ENCODE measurements at regions not wholly inside any gene's neighbourhood (a gene's known extent, or its start where the extent isn't known, plus 50 kb on each side); places are given as distances from the start of the nearest gene placed in this dataset.

GRCh38 chr4:19417256-19417655 lies 834.4 kb upstream of the SLIT2 start:
- peak in 2 of 3 donors; percentile 44 to 69 for DNase-seq

GRCh38 chr4:19416146-19416545 lies 835.6 kb upstream of the SLIT2 start:
- peak in 2 of 3 donors; percentile 39 to 66 for DNase-seq

GRCh38 chr4:19408490-19408889 lies 843.2 kb upstream of the SLIT2 start:
- no peak for DNase-seq

- no peak for DNase-seq
Measured at GRCh38 chr4:19406789-19407188, 844.9 kb upstream of the SLIT2 start.

GRCh38 chr4:19403786-19404370 lies 847.8 kb upstream of the SLIT2 start:
- DNase-seq = no peak

GRCh38 chr4:19402581-19403065 lies 849.1 kb upstream of the SLIT2 start:
- DNase-seq = peak in 2 of 3 donors; percentile 17 to 39

GRCh38 chr4:19401301-19402080 lies 850.2 kb upstream of the SLIT2 start:
- DNase-seq = peak in 2 of 3 donors; percentile 38 to 69

- DNase-seq = no peak
Measured at GRCh38 chr4:19400820-19401219, 850.9 kb upstream of the SLIT2 start.

GRCh38 chr4:19399001-19399400 lies 852.7 kb upstream of the SLIT2 start:
- DNase-seq = no peak

GRCh38 chr4:19386786-19387185 lies 864.9 kb upstream of the SLIT2 start:
- DNase-seq = no peak

- no peak for DNase-seq
Measured at GRCh38 chr4:19382993-19383756, 868.5 kb upstream of the SLIT2 start.

- DNase-seq = no peak
Measured at GRCh38 chr4:19381068-19381467, 870.6 kb upstream of the SLIT2 start.

- no peak for DNase-seq
Measured at GRCh38 chr4:19380600-19380999, 871.1 kb upstream of the SLIT2 start.

- peak in 1 of 3 donors; percentile 8 for DNase-seq
Measured at GRCh38 chr4:19379191-19379708, 872.5 kb upstream of the SLIT2 start.

- DNase-seq = peak in 2 of 3 donors; percentile 39 to 63
Measured at GRCh38 chr4:19375931-19376330, 875.8 kb upstream of the SLIT2 start.

- DNase-seq = peak in 2 of 3 donors; percentile 59 to 78
Measured at GRCh38 chr4:19375136-19375804, 876.4 kb upstream of the SLIT2 start.

GRCh38 chr4:19372390-19372789 lies 879.3 kb upstream of the SLIT2 start:
- DNase-seq = no peak

GRCh38 chr4:19368800-19369199 lies 882.9 kb upstream of the SLIT2 start:
- no peak for DNase-seq

- peak in 2 of 3 donors; percentile 27 to 35 for DNase-seq
Measured at GRCh38 chr4:19366916-19367315, 884.8 kb upstream of the SLIT2 start.

- no peak for DNase-seq
Measured at GRCh38 chr4:19358015-19358414, 893.7 kb upstream of the SLIT2 start.

- no peak for DNase-seq
Measured at GRCh38 chr4:19349416-19349815, 902.3 kb upstream of the SLIT2 start.

GRCh38 chr4:19348746-19349145 lies 903.0 kb upstream of the SLIT2 start:
- no peak for DNase-seq
